Midbrain (tissue), 1 donor: ENCODE measurements at regions not wholly inside any gene's neighbourhood (a gene's known extent, or its start where the extent isn't known, plus 50 kb on each side); places are given as distances from the start of the nearest gene placed in this dataset.

ENCODE experiments used
- DNase-seq: peaks from one replicate; lab custom pipeline; 2025; lab: John Stamatoyannopoulos, UW

GRCh38 chr15:93649691-93650235, 560.8 kb upstream of the RGMA start:
- no peak for DNase-seq

- no peak for DNase-seq
Measured at GRCh38 chr15:93646193-93646592, 557.2 kb upstream of the RGMA start.

- no peak for DNase-seq
Measured at GRCh38 chr15:93645594-93645993, 556.6 kb upstream of the RGMA start.

DNA sequence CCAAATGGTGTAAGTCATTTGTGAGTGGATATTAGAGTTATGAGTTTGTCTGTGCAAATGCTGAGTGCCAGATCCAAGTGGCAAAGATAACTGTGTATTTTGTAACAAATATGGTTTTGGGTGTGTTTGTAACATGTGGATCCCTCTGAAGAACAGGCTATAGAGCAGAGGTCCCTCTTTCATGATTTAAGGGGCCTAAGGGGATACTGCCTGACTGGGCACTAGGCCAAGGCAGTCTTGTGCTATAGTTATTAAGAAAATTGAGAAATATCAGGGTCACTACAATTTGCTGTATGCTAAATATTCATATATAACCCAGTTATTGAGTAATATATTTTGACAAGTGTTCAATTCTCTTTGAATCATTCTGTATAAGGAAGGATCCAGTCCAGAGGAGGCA, 555.6 kb upstream of the RGMA start:
- DNase-seq, result no peak

DNA sequence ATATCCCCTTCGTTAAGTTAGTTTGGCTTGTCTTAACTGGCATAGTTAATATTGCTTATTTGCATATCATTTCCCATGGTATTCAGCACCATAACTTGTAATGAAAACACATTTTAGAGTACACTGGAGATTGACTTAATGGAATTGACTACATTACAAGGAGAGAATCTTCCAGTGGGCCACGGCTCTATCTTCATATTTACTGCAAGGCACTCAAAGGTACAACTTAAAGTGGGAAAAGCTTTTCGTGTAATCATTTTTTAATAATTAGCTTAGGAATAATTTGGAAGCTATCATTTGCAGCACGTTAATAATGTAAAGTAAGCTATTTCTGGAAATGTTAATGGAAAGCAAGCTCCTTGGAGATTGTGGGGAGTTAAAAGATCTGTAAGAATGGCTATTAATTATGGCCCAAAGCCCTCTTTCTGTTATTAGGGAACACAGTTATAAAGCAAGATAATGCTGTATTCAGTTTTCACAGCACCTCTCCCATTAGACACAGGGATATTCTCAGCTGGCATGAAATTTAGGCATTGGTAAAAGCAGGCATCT, 551.5 kb upstream of the RGMA start:
- no peak for DNase-seq

DNA sequence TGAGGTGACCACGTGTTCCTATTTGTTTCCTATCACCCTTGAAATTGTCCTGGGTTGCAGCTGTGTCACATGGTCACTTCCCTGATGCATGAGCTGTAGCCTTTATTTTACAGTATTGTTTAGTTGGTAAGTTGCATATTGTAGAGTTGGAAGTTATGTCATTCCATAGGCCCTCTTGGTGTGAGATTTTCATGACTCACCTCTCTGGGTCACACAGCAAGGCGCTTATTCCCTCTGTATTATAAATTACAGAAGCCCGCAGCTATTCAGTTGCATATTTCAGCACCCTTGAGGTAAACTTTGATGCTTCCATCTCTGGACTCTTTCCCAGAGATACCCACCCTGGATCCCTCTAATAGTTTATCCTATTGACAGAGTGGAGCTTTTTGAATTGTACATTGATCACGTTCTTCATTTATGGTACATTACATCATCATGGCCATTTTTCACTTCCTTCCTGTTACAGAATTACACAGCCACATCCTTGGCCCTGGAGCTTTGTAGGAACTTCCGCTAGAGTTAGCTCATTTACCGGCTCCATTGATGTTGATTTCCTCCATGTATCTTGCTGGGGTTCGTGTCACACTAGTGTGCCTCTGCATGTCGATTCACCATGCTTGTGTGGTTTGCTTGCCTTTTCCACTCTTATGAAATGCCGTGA, 543.1 kb upstream of the RGMA start:
- DNase-seq, result no peak

DNA sequence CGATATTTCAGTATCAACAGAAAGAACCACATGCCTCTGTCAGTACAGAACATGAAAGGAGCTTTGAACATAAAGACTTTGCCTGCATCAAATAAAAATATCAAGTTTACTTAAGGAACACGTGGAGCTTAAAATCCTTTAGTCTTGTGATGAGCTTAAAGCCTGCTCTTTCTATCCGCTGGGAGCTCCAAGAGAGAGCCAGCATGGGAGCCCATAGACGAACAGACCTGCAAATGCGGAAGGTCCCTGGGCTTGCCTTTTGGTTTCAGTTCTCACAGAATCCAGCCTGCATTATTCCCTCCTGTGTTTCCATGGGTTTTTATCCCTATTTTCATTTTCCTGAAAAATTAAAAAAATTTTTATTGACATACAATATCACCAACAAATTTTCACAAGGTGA, 530.6 kb upstream of the RGMA start:
- DNase-seq, result no peak

- no peak for DNase-seq
Measured at GRCh38 chr15:93617443-93617842, 528.4 kb upstream of the RGMA start.

GRCh38 chr15:93614386-93615104, 525.5 kb upstream of the RGMA start:
- DNase-seq, result no peak

DNA sequence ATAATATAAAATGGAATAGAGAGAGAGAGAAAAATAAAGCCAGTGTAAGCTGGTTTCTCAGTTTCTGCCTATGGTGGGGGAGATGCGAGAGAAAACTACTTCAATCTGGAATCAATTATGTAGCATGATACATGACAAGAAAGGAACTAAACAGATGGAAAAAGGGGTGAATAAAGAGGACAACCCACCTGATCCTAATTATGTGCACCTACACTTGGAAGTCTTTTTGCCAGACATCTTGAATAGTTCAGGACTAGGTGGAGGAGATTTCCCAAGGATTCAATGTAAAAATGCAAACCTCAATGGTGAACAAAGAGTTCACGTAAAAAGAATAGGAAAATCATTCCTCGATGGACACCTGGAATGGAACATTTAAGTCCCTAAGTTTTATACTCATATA, 524.4 kb upstream of the RGMA start:
- DNase-seq, result no peak

- no peak for DNase-seq
Measured at GRCh38 chr15:93612953-93613352, 523.9 kb upstream of the RGMA start.

DNA sequence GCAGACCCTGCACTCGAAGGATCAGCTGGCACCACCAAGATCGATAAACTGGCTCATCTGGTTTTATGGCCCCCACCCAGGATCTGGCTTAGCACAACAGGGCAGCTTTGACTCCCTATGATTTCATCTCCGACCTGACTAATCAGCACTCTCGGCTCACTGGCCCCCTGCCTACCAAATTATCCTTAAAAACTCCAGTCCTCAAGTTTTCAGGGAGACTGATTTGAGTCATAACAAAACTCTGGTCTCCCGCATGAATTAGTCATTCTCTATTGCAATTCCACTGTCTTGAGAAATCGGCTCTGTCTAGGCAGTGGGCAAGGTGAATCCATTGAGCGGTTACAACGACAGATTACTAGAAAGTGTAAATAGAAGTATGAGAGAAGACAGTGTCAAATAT, 521.9 kb upstream of the RGMA start:
- no peak for DNase-seq

DNA sequence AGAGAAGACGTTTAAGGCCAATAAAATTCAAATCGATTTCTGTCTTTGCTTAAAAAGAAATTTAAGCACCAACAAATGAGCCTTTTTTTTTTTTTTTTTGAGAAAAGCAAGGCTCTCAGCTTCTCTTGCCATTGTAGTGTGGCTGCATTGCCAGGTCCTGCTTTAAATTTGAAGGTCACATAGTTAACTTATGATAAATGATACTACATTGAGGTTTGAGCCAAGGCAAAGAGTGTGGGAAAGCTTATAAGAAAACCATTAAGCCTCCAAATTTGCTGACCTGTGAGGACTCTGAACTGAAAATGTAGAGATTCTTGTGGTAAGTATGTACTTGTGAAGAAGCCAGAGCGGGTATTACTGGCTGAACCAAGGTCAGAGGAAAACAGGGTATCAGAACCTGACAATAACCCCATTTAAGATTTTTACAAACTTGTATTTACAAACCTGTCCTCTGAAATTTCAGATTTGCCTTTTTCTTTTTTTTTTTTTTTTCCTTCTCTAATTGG, 519.7 kb upstream of the RGMA start:
- no peak for DNase-seq

DNA sequence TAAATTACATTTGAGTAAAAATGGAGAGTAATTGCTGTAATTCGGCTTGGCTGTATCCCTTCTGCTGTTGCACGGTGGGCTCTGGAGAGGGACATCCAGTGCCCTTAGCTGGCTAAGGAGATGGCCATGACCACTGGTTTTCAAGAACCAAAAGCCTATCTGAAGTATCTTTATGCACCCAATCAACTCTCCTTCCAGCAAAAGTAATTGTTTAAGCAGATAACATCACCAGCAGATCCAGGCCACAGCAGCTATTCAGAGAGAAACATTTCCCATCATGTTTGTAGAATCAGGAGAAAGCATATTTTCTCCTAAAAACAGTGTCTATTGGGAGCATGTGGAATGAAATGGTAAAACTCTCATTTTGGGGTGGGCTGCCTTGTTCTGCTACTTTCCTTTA, 514.5 kb upstream of the RGMA start:
- DNase-seq, result no peak

DNA sequence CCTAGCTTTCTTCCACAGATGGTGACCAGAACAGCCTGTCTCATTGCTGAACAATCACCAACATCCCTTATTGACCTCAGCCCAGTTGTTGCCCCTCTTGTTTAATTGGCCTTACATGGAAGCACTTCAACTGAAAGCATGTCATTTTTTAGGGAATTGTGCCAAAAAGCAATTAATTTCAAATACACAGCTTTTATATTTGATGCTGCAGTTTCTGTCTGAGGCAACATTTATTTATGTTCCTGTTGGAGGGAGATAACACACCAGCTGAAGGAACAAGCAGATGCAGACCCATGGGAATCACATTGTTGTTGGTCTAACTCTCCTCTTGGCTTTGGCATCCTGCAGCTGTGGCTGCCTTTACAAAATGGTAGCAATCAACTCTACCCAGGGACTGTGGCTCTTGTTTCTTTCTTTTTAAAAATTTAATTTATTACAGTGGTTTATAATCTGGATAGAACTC, 498.1 kb upstream of the RGMA start:
- DNase-seq, result no peak

- DNase-seq, result no peak
Measured at GRCh38 chr15:93585012-93585411, 496.0 kb upstream of the RGMA start.

- DNase-seq, result no peak
Measured at GRCh38 chr15:93583968-93584367, 495.0 kb upstream of the RGMA start.

- no peak for DNase-seq
Measured at GRCh38 chr15:93583552-93583951, 494.5 kb upstream of the RGMA start.

DNA sequence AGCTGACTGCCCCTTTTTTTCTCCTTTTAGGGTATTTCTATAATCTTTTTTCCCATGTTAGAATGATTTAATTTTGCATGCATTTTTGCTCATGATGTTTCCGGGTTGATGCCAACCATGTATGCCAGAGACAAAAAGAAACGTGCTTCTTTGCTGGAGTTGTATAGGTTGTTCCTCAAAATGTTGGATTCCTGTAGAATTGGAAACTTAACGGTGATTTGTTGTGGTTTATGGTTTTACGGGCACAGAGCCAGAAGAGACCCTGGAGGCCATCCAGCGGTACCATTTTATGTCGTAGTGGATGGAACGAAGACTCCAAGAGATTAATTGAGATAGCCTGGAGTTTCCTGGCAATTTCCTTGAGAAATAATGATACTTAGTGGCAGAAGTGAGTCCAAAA, 481.5 kb upstream of the RGMA start:
- no peak for DNase-seq

GRCh38 chr15:93566762-93567161, 477.8 kb upstream of the RGMA start:
- no peak for DNase-seq

DNA sequence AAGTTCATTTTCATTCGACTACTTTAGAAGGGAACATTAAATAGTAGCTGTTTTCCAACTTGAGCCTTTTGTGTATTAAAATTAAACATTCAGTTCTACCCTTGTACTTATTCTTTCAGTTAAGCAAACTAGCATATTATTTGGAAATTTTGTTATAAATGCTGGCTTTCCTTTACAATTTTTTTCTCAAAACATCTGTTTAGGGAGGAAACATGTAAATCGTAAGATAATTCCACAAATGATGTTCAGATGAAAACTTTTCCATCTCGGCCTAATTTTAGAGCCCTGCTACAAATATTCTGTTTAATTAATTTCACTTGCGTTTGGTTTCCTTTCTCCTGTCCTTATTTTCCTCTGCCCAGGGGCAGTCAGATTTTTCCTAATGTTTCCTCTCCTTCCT, 476.2 kb upstream of the RGMA start:
- DNase-seq, result no peak

DNA sequence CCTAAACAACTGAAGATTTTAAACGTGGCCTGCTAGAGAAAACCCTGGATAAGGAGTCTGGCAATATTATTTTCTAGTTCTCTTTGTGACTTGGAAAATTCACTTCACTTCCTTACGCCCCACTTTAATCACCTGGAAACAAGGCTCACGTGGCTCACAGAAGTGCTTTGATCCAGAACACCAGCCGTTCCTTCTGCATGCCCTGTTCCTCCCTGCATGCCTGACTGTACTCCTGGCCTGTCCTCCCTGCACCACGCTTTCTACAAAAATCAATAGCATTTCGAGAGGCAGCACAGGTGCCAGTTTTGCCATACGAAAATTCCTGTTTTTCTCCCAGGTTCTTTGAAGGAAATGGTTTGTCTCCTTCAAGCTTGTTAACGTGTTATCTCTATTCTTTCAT, 474.2 kb upstream of the RGMA start:
- no peak for DNase-seq
